ENCODE measurements at regions not wholly inside any gene's neighbourhood (a gene's known extent, or its start where the extent isn't known, plus 50 kb on each side); places are given as distances from the start of the nearest gene placed in this dataset.

- TF ChIP-seq CTCF (IDR thresholded peaks at IDR 0.05): no peak
These were observed 108.2 kb upstream of the MKLN1 start for GRCh38 chr7:131219312-131220041.

GRCh38 chr7:131221061-131221460, 106.6 kb upstream of the MKLN1 start:
- TF ChIP-seq CTCF (IDR thresholded peaks at IDR 0.05): no peak

- no peak for TF ChIP-seq CTCF (IDR thresholded peaks at IDR 0.05)
These were observed 105.5 kb upstream of the MKLN1 start for GRCh38 chr7:131222171-131222570.

- TF ChIP-seq CTCF (IDR thresholded peaks at IDR 0.05): no peak
These were observed 104.5 kb upstream of the MKLN1 start for GRCh38 chr7:131223151-131223550.

- no peak for TF ChIP-seq CTCF (IDR thresholded peaks at IDR 0.05)
These were observed 102.7 kb upstream of the MKLN1 start for GRCh38 chr7:131224996-131225395.

GRCh38 chr7:131225619-131226513, 101.8 kb upstream of the MKLN1 start:
- no peak for TF ChIP-seq CTCF (IDR thresholded peaks at IDR 0.05)

- no peak for TF ChIP-seq CTCF (IDR thresholded peaks at IDR 0.05)
These were observed 101.2 kb upstream of the MKLN1 start for GRCh38 chr7:131226514-131226865.

Measured in LNCAP (cell line).